DMS53 treated with DMSO at 0.1 percent for 48 hours (cell line): ENCODE measurements at regions not wholly inside any gene's neighbourhood (a gene's known extent, or its start where the extent isn't known, plus 50 kb on each side); places are given as distances from the start of the nearest gene placed in this dataset.

ENCODE experiments used
- DNase-seq: peaks from one replicate; lab custom pipeline; 2025; ENCODE audit not compliant: unreplicated experiment; lab: John Stamatoyannopoulos, UW

GRCh38 chr2:56613254-56613653, 429.5 kb downstream of the CCDC85A start:
- DNase-seq = no peak

GRCh38 chr2:56613920-56614319, 430.1 kb downstream of the CCDC85A start:
- no peak for DNase-seq

- no peak for DNase-seq
Observed at GRCh38 chr2:56615760-56616159, 432.0 kb downstream of the CCDC85A start.

- DNase-seq = no peak
Observed at GRCh38 chr2:56624181-56624580, 440.4 kb downstream of the CCDC85A start.

- no peak for DNase-seq
Observed at GRCh38 chr2:56626927-56627326, 443.1 kb downstream of the CCDC85A start.

- DNase-seq = no peak
Observed at GRCh38 chr2:56630286-56630685, 446.5 kb downstream of the CCDC85A start.

- no peak for DNase-seq
Observed at GRCh38 chr2:56647997-56648396, 464.2 kb downstream of the CCDC85A start.

- no peak for DNase-seq
Observed at GRCh38 chr2:56648802-56649201, 465.0 kb downstream of the CCDC85A start.

GRCh38 chr2:56654936-56655335, 471.1 kb downstream of the CCDC85A start:
- no peak for DNase-seq

- peak; percentile 68 for DNase-seq
Observed at GRCh38 chr2:56656826-56657225, 473.0 kb downstream of the CCDC85A start.

- DNase-seq = no peak
Observed at GRCh38 chr2:56666777-56667176, 483.0 kb downstream of the CCDC85A start.

GRCh38 chr2:56671973-56672569, 488.3 kb downstream of the CCDC85A start:
- peak; percentile 9 for DNase-seq

GRCh38 chr2:56674084-56674483, 490.3 kb downstream of the CCDC85A start:
- DNase-seq = no peak

GRCh38 chr2:56676966-56677365, 493.2 kb downstream of the CCDC85A start:
- DNase-seq = no peak

GRCh38 chr2:56680971-56681631, 497.3 kb downstream of the CCDC85A start:
- DNase-seq = no peak

GRCh38 chr2:56681659-56682396, 498.0 kb downstream of the CCDC85A start:
- DNase-seq = no peak

- no peak for DNase-seq
Observed at GRCh38 chr2:56682397-56682760, 498.6 kb downstream of the CCDC85A start.

GRCh38 chr2:56684327-56684726, 500.5 kb downstream of the CCDC85A start:
- no peak for DNase-seq

GRCh38 chr2:56685205-56685604, 501.4 kb downstream of the CCDC85A start:
- no peak for DNase-seq

- no peak for DNase-seq
Observed at GRCh38 chr2:56687169-56687568, 503.4 kb downstream of the CCDC85A start.

GRCh38 chr2:56688661-56689060, 504.9 kb downstream of the CCDC85A start:
- DNase-seq = no peak

GRCh38 chr2:56693501-56693900, 509.7 kb downstream of the CCDC85A start:
- DNase-seq = no peak
